Liver (tissue), 8 donors: ENCODE measurements at regions not wholly inside any gene's neighbourhood (a gene's known extent, or its start where the extent isn't known, plus 50 kb on each side); places are given as distances from the start of the nearest gene placed in this dataset.

Experiments
- DNase-seq: peaks from one replicate; pipeline ENCODE4 v3.0.0-alpha.2; 2017; ENCODE audit warnings: low spot score
- H3K27ac ChIP-seq, 2 donors: one replicate each; pipeline ENCODE4 v1.7.0; 2013; ENCODE audit warnings: inconsistent platforms in 2 of 2, low read length in 2 of 2, control low read depth in 1 of 2, low read depth in 1 of 2, mild to moderate bottlenecking in 1 of 2
- H3K27me3 ChIP-seq, 4 donors: one replicate each; pipeline versions ENCODE4 v1.6.1 to v1.7.0; 2013; ENCODE audit warnings: low read length in 3 of 4, inconsistent platforms in 1 of 4, mild to moderate bottlenecking in 1 of 4, moderate library complexity in 1 of 4; ENCODE audit not compliant: control insufficient read depth in 4 of 4, insufficient read depth in 4 of 4
- H3K36me3 ChIP-seq, 4 donors: one replicate each; pipeline versions ENCODE4 v1.6.1 to v1.7.0; 2013; ENCODE audit warnings: low read length in 3 of 4, mild to moderate bottlenecking in 3 of 4, low read depth in 1 of 4, moderate library complexity in 1 of 4; ENCODE audit not compliant: control insufficient read depth in 4 of 4, insufficient read depth in 3 of 4
- H3K4me1 ChIP-seq, 4 donors: one replicate each; pipeline versions ENCODE4 v1.6.1 to v1.7.0; 2013; ENCODE audit warnings: low read length in 3 of 4, mild to moderate bottlenecking in 3 of 4, moderate library complexity in 1 of 4; ENCODE audit not compliant: control insufficient read depth in 4 of 4, insufficient read depth in 4 of 4
- H3K4me3 ChIP-seq, 3 donors: one replicate each; pipeline versions ENCODE4 v1.6.1 to v1.7.0; 2013; ENCODE audit warnings: low read length in 3 of 3, control low read depth in 1 of 3, low read depth in 1 of 3, mild to moderate bottlenecking in 1 of 3
- H3K9ac ChIP-seq, 2 donors: one replicate each; pipeline ENCODE4 v1.7.0; 2013; ENCODE audit warnings: low read length in 2 of 2, mild to moderate bottlenecking in 2 of 2, moderate library complexity in 2 of 2, control low read depth in 1 of 2, low read depth in 1 of 2
- H3K9me3 ChIP-seq, 4 donors: one replicate each; pipeline versions ENCODE4 v1.6.1 to v1.7.0; 2013; ENCODE audit warnings: low read length in 3 of 4; ENCODE audit not compliant: control insufficient read depth in 4 of 4
- CTCF ChIP-seq: fragments of 150-350 bp; IDR thresholded peaks from 2 replicates; pipeline ENCODE4 v1.5.1; 2017; ENCODE audit warnings: improper control_type of control experiment, low read depth, low read length; ENCODE audit not compliant: missing input control
- EGR1 ChIP-seq, 2 donors: IDR thresholded peaks; 2 replicates each; pipeline ENCODE4 v1.6.1; 2016 to 2018; ENCODE audit warnings: antibody characterized with exemption in 2 of 2, low read depth in 2 of 2
- FOXA1 ChIP-seq: IDR thresholded peaks from 2 replicates; pipeline ENCODE4 v1.6.1; 2016; ENCODE audit warnings: antibody characterized with exemption
- FOXA2 ChIP-seq: IDR thresholded peaks from 2 replicates; pipeline ENCODE4 v1.6.1; 2016; ENCODE audit warnings: antibody characterized with exemption
- HNF4A ChIP-seq, 2 donors: conservative IDR thresholded peaks; 2 replicates each; pipeline ENCODE4 v1.6.1; 2016; ENCODE audit warnings: antibody characterized with exemption in 2 of 2, mild to moderate bottlenecking in 2 of 2
- HNF4G ChIP-seq: IDR thresholded peaks from 2 replicates; pipeline ENCODE4 v1.6.1; 2016; ENCODE audit warnings: antibody characterized with exemption
- MAX ChIP-seq: IDR thresholded peaks from 2 replicates; pipeline ENCODE4 v1.6.1; 2016; ENCODE audit warnings: antibody characterized with exemption
- NR2F2 ChIP-seq: IDR thresholded peaks from 2 replicates; pipeline ENCODE4 v1.6.1; 2016; ENCODE audit warnings: antibody characterized with exemption
- RAD21 ChIP-seq, 2 donors: IDR thresholded peaks; 2 replicates each; pipeline ENCODE4 v1.6.1; 2016; ENCODE audit warnings: antibody characterized with exemption in 2 of 2, mild to moderate bottlenecking in 2 of 2
- REST ChIP-seq: IDR thresholded peaks from 2 replicates; pipeline ENCODE4 v1.6.1; 2016; ENCODE audit warnings: antibody characterized with exemption, mild to moderate bottlenecking
- RXRA ChIP-seq, 2 donors: IDR thresholded peaks; 2 replicates each; pipeline ENCODE4 v1.6.1; 2017 to 2018; ENCODE audit warnings: antibody characterized with exemption in 2 of 2, mild to moderate bottlenecking in 1 of 2
- SP1 ChIP-seq: IDR thresholded peaks from 2 replicates; pipeline ENCODE4 v1.6.1; 2018; ENCODE audit warnings: antibody characterized with exemption, mild to moderate bottlenecking
- YY1 ChIP-seq: IDR thresholded peaks from 2 replicates; pipeline ENCODE4 v1.6.1; 2016; ENCODE audit warnings: antibody characterized with exemption, mild to moderate bottlenecking
- ZBTB33 ChIP-seq: IDR thresholded peaks from 2 replicates; pipeline ENCODE4 v1.6.1; 2016; ENCODE audit warnings: antibody characterized with exemption
- WGBS: extraction: QIAGEN DNeasy Blood & Tissue Kit; methylation state at CpG from one replicate; pipeline ENCODE4 v1.1.7; 2013; 5-methylcytosine and 5-hydroxymethylcytosine counted together
- TF ChIP-seq, protein P1 (sequence below): IDR thresholded peaks from 2 replicates; pipeline ENCODE4 v1.6.1; 2016; ENCODE audit warnings: antibody characterized with exemption
- donor health status: healthy.
- donor health status: healthy.
- donor health status: healthy.
- donor health status: healthy.
- donor health status: healthy.

DNA sequence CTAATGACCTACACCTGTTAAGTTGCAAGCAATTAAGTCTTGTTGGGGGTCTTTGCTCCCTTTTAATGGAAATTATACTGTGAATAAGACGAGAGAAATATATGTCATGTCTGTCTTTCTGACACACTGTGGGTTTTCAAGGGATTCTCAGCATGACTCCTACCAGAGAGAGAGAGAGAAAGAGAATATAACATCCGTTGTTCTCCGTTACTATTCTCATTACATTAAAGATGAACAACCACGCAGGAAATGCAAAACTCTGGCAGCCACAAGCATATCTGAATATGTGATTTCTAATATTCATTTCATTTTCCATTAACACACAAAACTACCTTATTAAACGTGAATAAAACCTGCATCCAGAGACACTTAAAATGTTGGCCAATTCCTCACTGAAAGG, 67.3 kb upstream of the EGLN3 start:
- no peak for DNase-seq
- no peaks in the 10 kb centered on the region for H3K27me3 ChIP-seq
- no peak overlapping the region for H3K4me3 ChIP-seq
- H3K9ac ChIP-seq = no peak overlapping the region
- WGBS = 71% methylated on average over 5 of the region's 5 CpGs
- H3K9me3 ChIP-seq = no peaks in the 10 kb centered on the region
- no peak for TF ChIP-seq EGR1 (IDR thresholded peaks at IDR 0.05; ENCODE audit: low read depth in 2 of 2)
- no peak for TF ChIP-seq HNF4A (conservative IDR thresholded peaks at IDR 0.05)
- no peak for TF ChIP-seq ZBTB33
- no peak for TF ChIP-seq FOXA2
- TF ChIP-seq YY1 = no peak
- no peak for TF ChIP-seq RAD21 (IDR thresholded peaks at IDR 0.05)
- no peak for TF ChIP-seq FOXA1
- no peak for TF ChIP-seq SP1
- TF ChIP-seq NR2F2 = no peak
- no peak for TF ChIP-seq REST
- no peak for TF ChIP-seq RXRA (IDR thresholded peaks at IDR 0.05)
- TF ChIP-seq, protein P1, sequence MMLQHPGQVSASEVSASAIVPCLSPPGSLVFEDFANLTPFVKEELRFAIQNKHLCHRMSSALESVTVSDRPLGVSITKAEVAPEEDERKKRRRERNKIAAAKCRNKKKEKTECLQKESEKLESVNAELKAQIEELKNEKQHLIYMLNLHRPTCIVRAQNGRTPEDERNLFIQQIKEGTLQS = no peak
- TF ChIP-seq HNF4G = no peak
- no peak for TF ChIP-seq CTCF
- peaks cover 0 to 7% (median 0%) of the 10 kb centered on the region in 4 donors for H3K4me1 ChIP-seq
- no peak overlapping the region for H3K27ac ChIP-seq
- no peaks in the 10 kb centered on the region for H3K36me3 ChIP-seq

DNA sequence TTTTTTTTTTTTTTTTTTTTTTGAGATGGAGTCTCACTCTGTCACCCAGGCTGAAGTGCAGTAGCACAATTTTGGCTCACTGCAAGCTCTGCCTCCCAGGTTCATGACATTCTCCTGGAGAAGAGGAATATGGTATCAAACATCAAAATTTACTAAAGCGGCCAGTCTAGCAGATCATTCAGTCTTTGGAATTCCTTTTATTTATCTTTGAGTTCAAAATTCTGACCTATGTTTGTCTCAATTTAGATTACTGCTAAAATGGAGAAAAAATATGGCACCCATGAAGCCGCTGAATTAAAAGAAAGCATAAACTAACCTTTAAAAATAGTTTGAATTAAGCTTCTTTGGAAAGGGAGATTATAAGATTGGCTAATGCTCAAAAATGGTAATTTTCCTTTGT, 64.5 kb upstream of the EGLN3 start:
- Histone ChIP-seq H3K4me3 (no peak overlapping the region), H3K9ac (no peak overlapping the region), H3K27ac (no peak overlapping the region), H3K9me3 (no peaks in the 10 kb centered on the region), H3K36me3 (no peaks in the 10 kb centered on the region), H3K4me1 (peaks cover 0 to 7% (median 0%) of the 10 kb centered on the region in 4 donors), H3K27me3 (no peaks in the 10 kb centered on the region)
- 90% methylated on average over 2 of the region's 2 CpGs for WGBS
- no peak for DNase-seq
- TF ChIP-seq HNF4A (conservative IDR thresholded peaks at IDR 0.05) (no peak), MAX (no peak), YY1 (no peak), FOXA2 (no peak), EGR1 (IDR thresholded peaks at IDR 0.05; ENCODE audit: low read depth in 2 of 2) (no peak), RAD21 (IDR thresholded peaks at IDR 0.05) (no peak), CTCF (no peak), SP1 (no peak), HNF4G (no peak), NR2F2 (no peak)
